GM21526 (cell line): ENCODE measurements at regions not wholly inside any gene's neighbourhood (a gene's known extent, or its start where the extent isn't known, plus 50 kb on each side); places are given as distances from the start of the nearest gene placed in this dataset.
"Not testable (repeated sequence)": the region's sequence is repeated elsewhere in the genome, so short reads cannot be mapped to it uniquely, and the experiment has no call there.

Experiments
- ATAC-seq: cut with Tn5 transposase; IDR thresholded peaks from one replicate; pipeline ENCODE4 v1.9.1; 2021; ENCODE audit warnings: moderate library complexity; ENCODE audit not compliant: unreplicated experiment, low FRiP score

GRCh38 chr14:106631879-106632278, 1105.5 kb downstream of the TMEM121 start:
- ATAC-seq: no peak

GRCh38 chr14:106633721-106634120, 1107.3 kb downstream of the TMEM121 start:
- ATAC-seq: no peak

- ATAC-seq: no peak
These were observed 1109.2 kb downstream of the TMEM121 start for GRCh38 chr14:106635569-106635968.

GRCh38 chr14:106638786-106639452, 1112.5 kb downstream of the TMEM121 start:
- not testable (repeated sequence) for ATAC-seq

GRCh38 chr14:106642090-106642489, 1115.7 kb downstream of the TMEM121 start:
- no peak for ATAC-seq

GRCh38 chr14:106642971-106643370, 1116.6 kb downstream of the TMEM121 start:
- not testable (repeated sequence) for ATAC-seq

- not testable (repeated sequence) for ATAC-seq
These were observed 1122.5 kb downstream of the TMEM121 start for GRCh38 chr14:106648874-106649273.

GRCh38 chr14:106651016-106651415, 1124.6 kb downstream of the TMEM121 start:
- no peak for ATAC-seq

- no peak for ATAC-seq
These were observed 1126.1 kb downstream of the TMEM121 start for GRCh38 chr14:106652494-106652893.

- ATAC-seq: no peak
These were observed 1131.1 kb downstream of the TMEM121 start for GRCh38 chr14:106657460-106657859.

GRCh38 chr14:106658066-106658860, 1131.9 kb downstream of the TMEM121 start:
- not testable (repeated sequence) for ATAC-seq

GRCh38 chr14:106661561-106661960, 1135.2 kb downstream of the TMEM121 start:
- ATAC-seq: not testable (repeated sequence)

GRCh38 chr14:106662936-106663550, 1136.7 kb downstream of the TMEM121 start:
- no peak for ATAC-seq

- peak; percentile 65 for ATAC-seq
These were observed 1137.5 kb downstream of the TMEM121 start for GRCh38 chr14:106663805-106664410.

- ATAC-seq: no peak
These were observed 1139.4 kb downstream of the TMEM121 start for GRCh38 chr14:106665814-106666213.

- ATAC-seq: no peak
These were observed 1140.0 kb downstream of the TMEM121 start for GRCh38 chr14:106666341-106666740.

GRCh38 chr14:106670011-106670410, 1143.6 kb downstream of the TMEM121 start:
- no peak for ATAC-seq

- ATAC-seq: not testable (repeated sequence)
These were observed 1147.7 kb downstream of the TMEM121 start for GRCh38 chr14:106674093-106674492.

- not testable (repeated sequence) for ATAC-seq
These were observed 1148.2 kb downstream of the TMEM121 start for GRCh38 chr14:106674509-106675125.

GRCh38 chr14:106675716-106676115, 1149.3 kb downstream of the TMEM121 start:
- ATAC-seq: not testable (repeated sequence)
